PC-3 (cell line): ENCODE measurements at regions not wholly inside any gene's neighbourhood (a gene's known extent, or its start where the extent isn't known, plus 50 kb on each side); places are given as distances from the start of the nearest gene placed in this dataset.

Experiments used
- EZH2phosphoT487 ChIP-seq: fragments of 300-600 bp; sonication (generic); IDR thresholded peaks from 2 replicates; pipeline ENCODE4 v1.6.1; 2018; ENCODE audit warnings: mild to moderate bottlenecking, antibody characterized with exemption, low read length, borderline replicate concordance
- TF ChIP-seq, protein P1 (sequence below): fragments of 300-600 bp; sonication (generic); conservative IDR thresholded peaks from 2 replicates; pipeline ENCODE4 v1.5.1; 2017; ENCODE audit warnings: antibody characterized with exemption, low read depth, mild to moderate bottlenecking, low read length

DNA sequence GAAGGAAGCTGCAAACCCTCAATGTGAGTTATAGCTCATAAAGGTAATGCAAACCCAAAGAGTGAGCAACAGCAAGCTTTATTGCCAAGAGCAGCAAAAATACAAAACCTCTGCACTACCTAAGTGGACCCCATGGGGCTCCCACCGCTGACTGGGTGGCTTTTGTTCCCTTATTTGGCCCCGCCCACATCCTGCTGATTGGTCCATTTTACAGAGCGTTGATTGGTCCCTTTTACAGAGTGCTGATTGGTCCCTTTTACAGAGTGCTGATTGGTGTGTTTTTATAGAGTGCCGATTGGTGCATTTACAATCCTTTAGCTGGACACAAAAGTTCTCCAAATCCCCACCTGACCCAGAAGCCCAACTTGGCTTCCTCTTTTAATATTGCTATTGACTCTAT, 154.5 kb upstream of the NSMCE3 start:
- TF ChIP-seq, protein P1, sequence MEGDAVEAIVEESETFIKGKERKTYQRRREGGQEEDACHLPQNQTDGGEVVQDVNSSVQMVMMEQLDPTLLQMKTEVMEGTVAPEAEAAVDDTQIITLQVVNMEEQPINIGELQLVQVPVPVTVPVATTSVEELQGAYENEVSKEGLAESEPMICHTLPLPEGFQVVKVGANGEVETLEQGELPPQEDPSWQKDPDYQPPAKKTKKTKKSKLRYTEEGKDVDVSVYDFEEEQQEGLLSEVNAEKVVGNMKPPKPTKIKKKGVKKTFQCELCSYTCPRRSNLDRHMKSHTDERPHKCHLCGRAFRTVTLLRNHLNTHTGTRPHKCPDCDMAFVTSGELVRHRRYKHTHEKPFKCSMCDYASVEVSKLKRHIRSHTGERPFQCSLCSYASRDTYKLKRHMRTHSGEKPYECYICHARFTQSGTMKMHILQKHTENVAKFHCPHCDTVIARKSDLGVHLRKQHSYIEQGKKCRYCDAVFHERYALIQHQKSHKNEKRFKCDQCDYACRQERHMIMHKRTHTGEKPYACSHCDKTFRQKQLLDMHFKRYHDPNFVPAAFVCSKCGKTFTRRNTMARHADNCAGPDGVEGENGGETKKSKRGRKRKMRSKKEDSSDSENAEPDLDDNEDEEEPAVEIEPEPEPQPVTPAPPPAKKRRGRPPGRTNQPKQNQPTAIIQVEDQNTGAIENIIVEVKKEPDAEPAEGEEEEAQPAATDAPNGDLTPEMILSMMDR: no peak
- no peak for TF ChIP-seq EZH2phosphoT487
